GM13977 (cell line): ENCODE measurements at regions not wholly inside any gene's neighbourhood (a gene's known extent, or its start where the extent isn't known, plus 50 kb on each side); places are given as distances from the start of the nearest gene placed in this dataset.
"Not testable (repeated sequence)": the region's sequence is repeated elsewhere in the genome, so short reads cannot be mapped to it uniquely, and the experiment has no call there.

Experiments
- DNase-seq: peaks from one replicate; pipeline ENCODE4 v3.0.0; 2012; ENCODE audit warnings: low spot score
- in situ Hi-C: fragments of 300-500 bp; cut with MboI; formaldehyde crosslinking; loops from one replicate; pipeline ENCODE4 v1.12.0; 2022; ENCODE audit warnings: low sequenced_read_pairs, low pct_unique_long_range_greater_than_20kb, mixed read lengths, inconsistent platforms; ENCODE audit not compliant: unreplicated experiment
- TF ChIP-seq, protein P1 (sequence below): IDR thresholded peaks from 2 replicates; pipeline ENCODE4 v1.5.1; 2012; ENCODE audit warnings: mild to moderate bottlenecking, control low read depth; ENCODE audit not compliant: insufficient read depth; ENCODE audit errors: extremely low read depth, missing control alignments

DNA sequence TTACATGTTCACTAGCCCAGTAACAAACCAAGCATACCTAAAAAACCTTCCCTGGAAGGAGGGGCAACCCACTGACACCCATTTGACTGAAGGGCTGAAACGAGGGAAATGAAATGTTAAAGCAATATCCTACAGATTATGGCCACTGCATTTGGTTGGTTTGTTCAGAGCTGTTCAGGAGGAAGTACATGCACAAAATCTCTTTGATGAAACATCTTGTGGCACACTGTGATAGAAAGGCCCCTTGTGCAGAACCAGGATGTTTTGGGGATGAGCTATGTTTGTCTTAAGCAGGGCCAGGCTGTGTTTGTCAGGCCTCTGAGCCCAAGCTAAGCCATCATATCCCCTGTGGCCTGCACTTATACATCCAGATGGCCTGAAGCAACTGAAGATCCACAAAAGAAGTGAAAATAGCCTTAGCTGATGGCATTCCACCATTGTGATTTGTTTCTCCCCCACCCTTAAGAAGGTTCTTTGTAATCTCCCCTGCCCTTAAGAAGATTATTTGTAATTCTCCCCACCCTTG lies 467.3 kb upstream of the PIK3R1 start:
- in situ Hi-C loops: no loop called here
- DNase-seq: no peak

GRCh38 chr5:67747096-67747495 lies 468.5 kb upstream of the PIK3R1 start:
- TF ChIP-seq, protein P1, sequence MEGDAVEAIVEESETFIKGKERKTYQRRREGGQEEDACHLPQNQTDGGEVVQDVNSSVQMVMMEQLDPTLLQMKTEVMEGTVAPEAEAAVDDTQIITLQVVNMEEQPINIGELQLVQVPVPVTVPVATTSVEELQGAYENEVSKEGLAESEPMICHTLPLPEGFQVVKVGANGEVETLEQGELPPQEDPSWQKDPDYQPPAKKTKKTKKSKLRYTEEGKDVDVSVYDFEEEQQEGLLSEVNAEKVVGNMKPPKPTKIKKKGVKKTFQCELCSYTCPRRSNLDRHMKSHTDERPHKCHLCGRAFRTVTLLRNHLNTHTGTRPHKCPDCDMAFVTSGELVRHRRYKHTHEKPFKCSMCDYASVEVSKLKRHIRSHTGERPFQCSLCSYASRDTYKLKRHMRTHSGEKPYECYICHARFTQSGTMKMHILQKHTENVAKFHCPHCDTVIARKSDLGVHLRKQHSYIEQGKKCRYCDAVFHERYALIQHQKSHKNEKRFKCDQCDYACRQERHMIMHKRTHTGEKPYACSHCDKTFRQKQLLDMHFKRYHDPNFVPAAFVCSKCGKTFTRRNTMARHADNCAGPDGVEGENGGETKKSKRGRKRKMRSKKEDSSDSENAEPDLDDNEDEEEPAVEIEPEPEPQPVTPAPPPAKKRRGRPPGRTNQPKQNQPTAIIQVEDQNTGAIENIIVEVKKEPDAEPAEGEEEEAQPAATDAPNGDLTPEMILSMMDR: no peak
- DNase-seq: no peak
- in situ Hi-C loops: no loop called here

More for the DNA sequence above, 467.3 kb upstream of the PIK3R1 start:
- TF ChIP-seq, protein P1: no peak

- DNase-seq, in situ Hi-C loops: not testable (repeated sequence)
Measured at GRCh38 chr5:67746608-67747007, 468.9 kb upstream of the PIK3R1 start.

DNA sequence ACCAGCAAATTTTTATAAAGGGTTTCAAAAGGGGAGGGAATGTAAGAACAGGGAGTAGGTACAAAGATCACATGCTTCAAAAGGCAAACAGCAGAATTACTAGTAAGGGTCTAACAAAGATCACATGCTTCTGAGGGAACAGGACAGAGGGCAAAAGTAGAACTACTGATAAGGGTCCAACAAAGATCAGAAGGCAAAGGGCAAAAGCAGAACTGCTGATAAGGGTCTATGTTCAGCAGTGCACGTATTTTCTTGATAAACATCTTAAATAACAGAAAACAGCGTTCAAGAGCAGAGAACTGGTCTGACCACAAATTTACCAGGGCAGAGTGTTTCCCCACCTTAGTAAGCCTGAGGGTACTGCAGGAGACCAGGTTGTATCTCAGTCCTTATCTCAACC lies 469.5 kb upstream of the PIK3R1 start:
- DNase-seq: no peak
- in situ Hi-C loops: no loop called here
- TF ChIP-seq, protein P1: no peak

- no peak for DNase-seq
- TF ChIP-seq, protein P1: no peak
- in situ Hi-C loops: no loop called here
Measured at GRCh38 chr5:67732921-67733320, 482.6 kb upstream of the PIK3R1 start.

DNA sequence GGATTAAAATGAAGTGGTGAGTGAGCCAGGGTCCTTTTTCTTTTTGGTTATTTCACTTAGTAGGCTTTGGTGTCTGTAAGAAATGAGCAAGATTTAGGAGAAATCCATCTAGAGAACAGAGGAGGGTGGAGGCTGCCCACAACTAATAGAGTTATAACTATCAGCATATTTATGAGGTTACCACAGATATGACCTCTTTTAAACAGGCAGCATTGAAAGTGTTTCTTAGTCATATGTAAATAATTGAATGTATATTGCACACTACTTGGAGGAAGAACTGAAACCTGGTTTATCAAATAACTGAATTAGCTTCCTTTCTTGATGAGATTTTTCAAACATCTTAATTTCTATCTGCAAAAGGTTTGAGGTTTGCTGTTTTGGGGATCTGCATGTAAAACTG lies 483.1 kb upstream of the PIK3R1 start:
- DNase-seq: no peak
- TF ChIP-seq, protein P1: no peak
- in situ Hi-C loops: no loop called here

- TF ChIP-seq, protein P1: no peak
- DNase-seq: no peak
- in situ Hi-C loops: no loop called here
Measured at GRCh38 chr5:67731886-67732285, 483.7 kb upstream of the PIK3R1 start.
